IMR-90 (cell line): ENCODE measurements at regions not wholly inside any gene's neighbourhood (a gene's known extent, or its start where the extent isn't known, plus 50 kb on each side); places are given as distances from the start of the nearest gene placed in this dataset.

Source experiments
- ATAC-seq: fragments of 200-7000 bp; cut with Tn5 transposase; 2 replicates; pipeline ENCODE4 v1.9.1; 2020; ENCODE audit warnings: low read depth, mild to moderate bottlenecking, moderate library complexity
- BruUV-seq: library from RNA; stranded (reverse); fragments of 400-500 nt; replicated peaks from 2 replicates; lab custom pipeline; 2021; lab: Mats Ljungman, UMichigan
- CTCF ChIA-PET: fragments of 300-600 bp; formaldehyde crosslinking; extraction: SDS; loops from one replicate; lab custom pipeline; 2021; ENCODE audit warnings: antibody characterized with exemption; lab: Yijun Ruan, JAX
- POLR2A ChIA-PET: fragments of 300-600 bp; sonication (Branson Sonifier 250); formaldehyde crosslinking; loops from one replicate; lab custom pipeline; 2022; ENCODE audit warnings: antibody characterized with exemption; ENCODE audit not compliant: unreplicated experiment; lab: Charles Lee
- DNase-seq: peaks from one replicate; pipeline ENCODE4 v3.0.0; 2013
- H2AFZ ChIP-seq: replicated peaks from 2 replicates; pipeline ENCODE3; 2013; ENCODE audit warnings: low read length, mild to moderate bottlenecking; ENCODE audit not compliant: poor library complexity
- H2AK5ac ChIP-seq: 2 replicates; pipeline ENCODE4 v1.6.1; 2013; ENCODE audit warnings: low read depth, low read length, inconsistent platforms
- H2AK9ac ChIP-seq: replicated peaks from 2 replicates; pipeline ENCODE3; 2013; ENCODE audit warnings: mild to moderate bottlenecking, low read depth, low read length, moderate library complexity; ENCODE audit not compliant: poor library complexity
- H2BK120ac ChIP-seq: 2 replicates; pipeline ENCODE4 v1.6.1; 2013; ENCODE audit warnings: low read depth, low read length, inconsistent platforms
- H2BK15ac ChIP-seq: 3 replicates; pipeline ENCODE4 v1.6.1; 2013; ENCODE audit warnings: low read depth, low read length, inconsistent platforms
- H2BK20ac ChIP-seq: 2 replicates; pipeline ENCODE4 v1.6.1; 2013; ENCODE audit warnings: low read depth, mild to moderate bottlenecking, inconsistent platforms, low read length, moderate library complexity
- H2BK5ac ChIP-seq: 2 replicates; pipeline ENCODE4 v1.6.1; 2013; ENCODE audit warnings: mild to moderate bottlenecking, low read depth, low read length, inconsistent platforms; ENCODE audit not compliant: poor library complexity, severe bottlenecking
- H3K14ac ChIP-seq: replicated peaks from 2 replicates; pipeline ENCODE4 v1.6.1; 2013; ENCODE audit warnings: low read depth, low read length, inconsistent platforms
- H3K18ac ChIP-seq: 2 replicates; pipeline ENCODE4 v1.6.1; 2013; ENCODE audit warnings: low read depth, low read length, control low read depth
- H3K23ac ChIP-seq: 2 replicates; pipeline ENCODE4 v1.6.1; 2013; ENCODE audit warnings: low read depth, low read length, inconsistent platforms
- H3K27ac ChIP-seq: 2 replicates; pipeline ENCODE4 v1.5.1; 2013; ENCODE audit warnings: mild to moderate bottlenecking, control low read depth, low read length; ENCODE audit not compliant: insufficient read depth
- H3K27me3 ChIP-seq: 2 replicates; pipeline ENCODE4 v1.6.1; 2013; ENCODE audit warnings: low read length; ENCODE audit not compliant: control insufficient read depth, insufficient read depth
- H3K36me3 ChIP-seq: 2 replicates; pipeline ENCODE4 v1.6.1; 2013; ENCODE audit warnings: low read length, mixed read lengths; ENCODE audit not compliant: control insufficient read depth, insufficient read depth
- H3K4ac ChIP-seq: 2 replicates; pipeline ENCODE4 v1.6.1; 2013; ENCODE audit warnings: low read depth, low read length, inconsistent platforms
- H3K4me1 ChIP-seq: 2 replicates; pipeline ENCODE4 v1.6.1; 2013; ENCODE audit warnings: low read length, mixed read lengths; ENCODE audit not compliant: control insufficient read depth, insufficient read depth
- H3K4me2 ChIP-seq: 2 replicates; pipeline ENCODE4 v1.6.1; 2013; ENCODE audit warnings: low read depth, mild to moderate bottlenecking, control low read depth, low read length, moderate library complexity
- H3K4me3 ChIP-seq: 2 replicates; pipeline ENCODE4 v1.5.1; 2013; ENCODE audit warnings: low read depth, mild to moderate bottlenecking, control low read depth, low read length, moderate library complexity; ENCODE audit not compliant: insufficient read depth
- H3K56ac ChIP-seq: 2 replicates; pipeline ENCODE4 v1.6.1; 2013; ENCODE audit warnings: low read length, inconsistent platforms; ENCODE audit not compliant: insufficient read depth; ENCODE audit errors: extremely low read depth
- H3K79me1 ChIP-seq, 2 experiments: 2 replicates each; pipeline ENCODE4 v1.6.1; 2013; ENCODE audit warnings: low read length in 2 of 2, inconsistent platforms in 1 of 2, low read depth in 1 of 2
- H3K9ac ChIP-seq: 2 replicates; pipeline ENCODE4 v1.6.1; 2013; ENCODE audit warnings: low read depth, low read length, control low read depth
- H3K9me1 ChIP-seq: 2 replicates; pipeline ENCODE4 v1.6.1; 2013; ENCODE audit warnings: low read length, inconsistent platforms; ENCODE audit not compliant: insufficient read depth
- H3K9me3 ChIP-seq: 2 replicates; pipeline ENCODE4 v1.6.1; 2013; ENCODE audit warnings: low read length; ENCODE audit not compliant: control insufficient read depth, insufficient read depth
- H4K20me1 ChIP-seq: 2 replicates; pipeline ENCODE4 v1.6.1; 2013; ENCODE audit warnings: low read length, inconsistent platforms; ENCODE audit not compliant: insufficient read depth
- H4K5ac ChIP-seq: 2 replicates; pipeline ENCODE4 v1.6.1; 2013; ENCODE audit warnings: mild to moderate bottlenecking, low read depth, low read length, control low read depth
- H4K8ac ChIP-seq, 2 experiments: 2 replicates each; pipeline ENCODE4 v1.6.1; 2013; ENCODE audit warnings: low read depth in 2 of 2, low read length in 2 of 2, control low read depth in 1 of 2, inconsistent platforms in 1 of 2
- H4K91ac ChIP-seq: 2 replicates; pipeline ENCODE4 v1.6.1; 2013; ENCODE audit warnings: low read depth, low read length, inconsistent platforms; ENCODE audit not compliant: insufficient read depth
- BHLHE40 ChIP-seq: fragments of 150-350 bp; IDR thresholded peaks from 2 replicates; pipeline ENCODE4 v1.6.1; 2016; ENCODE audit warnings: mild to moderate bottlenecking, low read depth, low read length
- CEBPB ChIP-seq: IDR thresholded peaks from 2 replicates; pipeline ENCODE4 v1.6.1; 2012; ENCODE audit warnings: low read depth, low read length, improper control_type of control experiment
- CHD1 ChIP-seq: IDR thresholded peaks from 2 replicates; pipeline ENCODE4 v1.6.1; 2012; ENCODE audit warnings: low read depth, low read length, improper control_type of control experiment
- FOS ChIP-seq: fragments of 150-350 bp; IDR thresholded peaks from 2 replicates; pipeline ENCODE4 v1.6.1; 2016; ENCODE audit warnings: low read depth, low read length
- MAFK ChIP-seq: IDR thresholded peaks from 2 replicates; pipeline ENCODE4 v1.6.1; 2012; ENCODE audit warnings: low read depth, low read length, improper control_type of control experiment
- MAZ ChIP-seq: IDR thresholded peaks from 2 replicates; pipeline ENCODE4 v1.6.1; 2012; ENCODE audit warnings: low read depth, mild to moderate bottlenecking, low read length, improper control_type of control experiment, moderate library complexity, borderline replicate concordance
- MXI1 ChIP-seq: IDR thresholded peaks from 2 replicates; pipeline ENCODE4 v1.6.1; 2012; ENCODE audit warnings: low read depth, mild to moderate bottlenecking, low read length, moderate library complexity, borderline replicate concordance
- NFE2L2 ChIP-seq: fragments of 150-350 bp; IDR thresholded peaks from 2 replicates; pipeline ENCODE4 v1.6.1; 2016; ENCODE audit warnings: low read depth, mild to moderate bottlenecking, low read length
- POLR2A ChIP-seq: IDR thresholded peaks from 2 replicates; pipeline ENCODE4 v1.6.1; 2012; ENCODE audit warnings: mild to moderate bottlenecking, low read depth, low read length
- RAD21 ChIP-seq: IDR thresholded peaks from 2 replicates; pipeline ENCODE4 v1.6.1; 2012; ENCODE audit warnings: low read length, improper control_type of control experiment
- RCOR1 ChIP-seq: IDR thresholded peaks from 2 replicates; pipeline ENCODE4 v1.6.1; 2012; ENCODE audit warnings: mild to moderate bottlenecking, low read length, improper control_type of control experiment; ENCODE audit not compliant: insufficient replicate concordance
- RFX5 ChIP-seq: IDR thresholded peaks from 2 replicates; pipeline ENCODE4 v1.8.0; 2012; ENCODE audit warnings: low read depth, mild to moderate bottlenecking, low read length, moderate library complexity
- SMC3 ChIP-seq: fragments of 150-350 bp; IDR thresholded peaks from 2 replicates; pipeline ENCODE4 v1.6.1; 2016; ENCODE audit warnings: low read depth, mild to moderate bottlenecking, antibody characterized with exemption, low read length, moderate library complexity
- WGBS, 2 experiments: methylation state at CpG; one replicate each; pipeline versions ENCODE4 v1.1.5 to v1.1.7; 2013; ENCODE audit warnings: missing lambda C conversion rate in 2 of 2; ENCODE audit not compliant: insufficient read length in 1 of 2; ENCODE audit errors: extremely low coverage in 2 of 2; 5-methylcytosine and 5-hydroxymethylcytosine counted together
- dilution Hi-C: fragments of 300-500 bp; cut with HindIII; formaldehyde crosslinking; loops from one replicate; pipeline ENCODE4 v1.14.3; 2018; ENCODE audit warnings: low sequenced_read_pairs; ENCODE audit not compliant: unreplicated experiment
- in situ Hi-C: fragments of 300-500 bp; cut with MboI; formaldehyde crosslinking; loops from 3 replicates; pipeline ENCODE4 v1.14.3; 2019; ENCODE audit warnings: low sequenced_read_pairs, inconsistent platforms, mixed read lengths
- intact Hi-C: fragments of 100-400 bp; cut with micrococcal nuclease; formaldehyde crosslinking; loops from 2 replicates; pipeline ENCODE4 v1.10.0; 2022
- TF ChIP-seq, protein P1 (sequence below): fragments of 150-350 bp; IDR thresholded peaks from 2 replicates; pipeline ENCODE4 v1.6.1; 2017; ENCODE audit warnings: mild to moderate bottlenecking, antibody characterized with exemption, low read length, low read depth
- TF ChIP-seq, protein P2 (sequence below): conservative IDR thresholded peaks from 2 replicates; pipeline ENCODE4 v1.5.1; 2012; ENCODE audit warnings: mild to moderate bottlenecking, low read depth, low read length, improper control_type of control experiment
- TF ChIP-seq, protein P3 (sequence below): fragments of 150-350 bp; IDR thresholded peaks from 2 replicates; pipeline ENCODE4 v1.6.1; 2016; ENCODE audit warnings: low read depth, mild to moderate bottlenecking, low read length, moderate library complexity, borderline replicate concordance

DNA sequence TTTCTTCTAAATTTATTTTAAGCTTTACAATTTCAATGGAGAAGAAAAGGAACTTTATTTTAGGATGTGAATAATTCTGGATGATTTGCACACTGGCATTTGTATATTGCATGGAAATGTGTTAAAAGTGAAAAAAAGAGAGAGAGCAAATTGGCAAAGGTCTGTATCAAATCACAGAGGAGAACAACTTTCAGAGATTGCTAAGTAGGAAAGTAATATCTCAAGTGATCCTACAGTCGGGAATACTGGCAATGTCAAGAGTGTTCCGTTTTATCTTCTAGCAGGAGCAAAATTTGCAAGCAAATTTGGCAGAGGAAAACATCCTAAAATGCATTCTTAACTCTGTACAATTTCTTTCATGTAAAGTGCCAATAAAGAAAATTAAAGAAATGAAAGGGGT is 97.1 kb upstream of the TMC3 start:
- intact Hi-C loops (no loop called here), in situ Hi-C loops (loop anchor here (10.0 kb wide), 2 partner anchors 464 to 574 kb away; partner anchors contain the start of gene MEX3B), dilution Hi-C loops (no loop called here)
- H2AK5ac ChIP-seq: no peak overlapping the region
- TF ChIP-seq, protein P1, sequence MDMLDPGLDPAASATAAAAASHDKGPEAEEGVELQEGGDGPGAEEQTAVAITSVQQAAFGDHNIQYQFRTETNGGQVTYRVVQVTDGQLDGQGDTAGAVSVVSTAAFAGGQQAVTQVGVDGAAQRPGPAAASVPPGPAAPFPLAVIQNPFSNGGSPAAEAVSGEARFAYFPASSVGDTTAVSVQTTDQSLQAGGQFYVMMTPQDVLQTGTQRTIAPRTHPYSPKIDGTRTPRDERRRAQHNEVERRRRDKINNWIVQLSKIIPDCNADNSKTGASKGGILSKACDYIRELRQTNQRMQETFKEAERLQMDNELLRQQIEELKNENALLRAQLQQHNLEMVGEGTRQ: no peak
- TF ChIP-seq POLR2A: no peak
- TF ChIP-seq, protein P2, sequence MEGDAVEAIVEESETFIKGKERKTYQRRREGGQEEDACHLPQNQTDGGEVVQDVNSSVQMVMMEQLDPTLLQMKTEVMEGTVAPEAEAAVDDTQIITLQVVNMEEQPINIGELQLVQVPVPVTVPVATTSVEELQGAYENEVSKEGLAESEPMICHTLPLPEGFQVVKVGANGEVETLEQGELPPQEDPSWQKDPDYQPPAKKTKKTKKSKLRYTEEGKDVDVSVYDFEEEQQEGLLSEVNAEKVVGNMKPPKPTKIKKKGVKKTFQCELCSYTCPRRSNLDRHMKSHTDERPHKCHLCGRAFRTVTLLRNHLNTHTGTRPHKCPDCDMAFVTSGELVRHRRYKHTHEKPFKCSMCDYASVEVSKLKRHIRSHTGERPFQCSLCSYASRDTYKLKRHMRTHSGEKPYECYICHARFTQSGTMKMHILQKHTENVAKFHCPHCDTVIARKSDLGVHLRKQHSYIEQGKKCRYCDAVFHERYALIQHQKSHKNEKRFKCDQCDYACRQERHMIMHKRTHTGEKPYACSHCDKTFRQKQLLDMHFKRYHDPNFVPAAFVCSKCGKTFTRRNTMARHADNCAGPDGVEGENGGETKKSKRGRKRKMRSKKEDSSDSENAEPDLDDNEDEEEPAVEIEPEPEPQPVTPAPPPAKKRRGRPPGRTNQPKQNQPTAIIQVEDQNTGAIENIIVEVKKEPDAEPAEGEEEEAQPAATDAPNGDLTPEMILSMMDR: no peak
- TF ChIP-seq RAD21: no peak
- no peak for TF ChIP-seq BHLHE40
- no peak for TF ChIP-seq MAZ
- no peak for TF ChIP-seq RFX5
- TF ChIP-seq MAFK: no peak
- no peak for TF ChIP-seq SMC3
- TF ChIP-seq, protein P3, sequence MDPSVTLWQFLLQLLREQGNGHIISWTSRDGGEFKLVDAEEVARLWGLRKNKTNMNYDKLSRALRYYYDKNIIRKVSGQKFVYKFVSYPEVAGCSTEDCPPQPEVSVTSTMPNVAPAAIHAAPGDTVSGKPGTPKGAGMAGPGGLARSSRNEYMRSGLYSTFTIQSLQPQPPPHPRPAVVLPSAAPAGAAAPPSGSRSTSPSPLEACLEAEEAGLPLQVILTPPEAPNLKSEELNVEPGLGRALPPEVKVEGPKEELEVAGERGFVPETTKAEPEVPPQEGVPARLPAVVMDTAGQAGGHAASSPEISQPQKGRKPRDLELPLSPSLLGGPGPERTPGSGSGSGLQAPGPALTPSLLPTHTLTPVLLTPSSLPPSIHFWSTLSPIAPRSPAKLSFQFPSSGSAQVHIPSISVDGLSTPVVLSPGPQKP: no peak
- TF ChIP-seq CEBPB: no peak
- no peak for TF ChIP-seq MXI1
- TF ChIP-seq FOS: no peak
- no peak for TF ChIP-seq NFE2L2
- no peak for TF ChIP-seq CHD1
- no peak for TF ChIP-seq RCOR1
- no peaks in the 10 kb centered on the region for H3K79me1 ChIP-seq
- WGBS, 2 experiments: no CpG with 5 or more reads among the region's 2 CpGs
- no peak overlapping the region for H3K9ac ChIP-seq
- BruUV-seq: no TSS peak
- CTCF ChIA-PET: interaction anchor here (0.8 kb wide), 1 partner anchor 47 kb away, joined by 3 read pairs; no protein-coding TSS in a partner anchor
- no peak overlapping the region for H2BK120ac ChIP-seq
- no peak overlapping the region for H3K14ac ChIP-seq
- no peak overlapping the region for H3K4me3 ChIP-seq
- no peak overlapping the region for H2AK9ac ChIP-seq
- POLR2A ChIA-PET: interaction anchor here (0.6 kb wide), 1 partner anchor 731 kb away, joined by 4 read pairs; no protein-coding TSS in a partner anchor
- H4K8ac ChIP-seq: no peak overlapping the region
- H3K4me2 ChIP-seq: no peak overlapping the region
- no peaks in the 10 kb centered on the region for H4K20me1 ChIP-seq
- no peaks in the 10 kb centered on the region for H3K4me1 ChIP-seq
- H3K56ac ChIP-seq: no peak overlapping the region
- no peak overlapping the region for H2BK20ac ChIP-seq
- no peak overlapping the region for H3K4ac ChIP-seq
- H3K36me3 ChIP-seq: no peaks in the 10 kb centered on the region
- H4K91ac ChIP-seq: no peak overlapping the region
- peaks cover 14% of the 10 kb centered on the region for H3K27me3 ChIP-seq
- ATAC-seq (no peak), DNase-seq (no peak)
- H3K18ac ChIP-seq: no peak overlapping the region
- no peak overlapping the region for H2BK5ac ChIP-seq
- no peak overlapping the region for H4K5ac ChIP-seq
- no peak overlapping the region for H2BK15ac ChIP-seq
- no peaks in the 10 kb centered on the region for H3K9me3 ChIP-seq
- no peak overlapping the region for H3K27ac ChIP-seq
- no peaks in the 10 kb centered on the region for H3K9me1 ChIP-seq
- no peak overlapping the region for H3K23ac ChIP-seq
- H2AFZ ChIP-seq: no peak overlapping the region
